ENCODE measurements at regions not wholly inside any gene's neighbourhood (a gene's known extent, or its start where the extent isn't known, plus 50 kb on each side); places are given as distances from the start of the nearest gene placed in this dataset.
"Not testable (repeated sequence)": the region's sequence is repeated elsewhere in the genome, so short reads cannot be mapped to it uniquely, and the experiment has no call there.

DNA sequence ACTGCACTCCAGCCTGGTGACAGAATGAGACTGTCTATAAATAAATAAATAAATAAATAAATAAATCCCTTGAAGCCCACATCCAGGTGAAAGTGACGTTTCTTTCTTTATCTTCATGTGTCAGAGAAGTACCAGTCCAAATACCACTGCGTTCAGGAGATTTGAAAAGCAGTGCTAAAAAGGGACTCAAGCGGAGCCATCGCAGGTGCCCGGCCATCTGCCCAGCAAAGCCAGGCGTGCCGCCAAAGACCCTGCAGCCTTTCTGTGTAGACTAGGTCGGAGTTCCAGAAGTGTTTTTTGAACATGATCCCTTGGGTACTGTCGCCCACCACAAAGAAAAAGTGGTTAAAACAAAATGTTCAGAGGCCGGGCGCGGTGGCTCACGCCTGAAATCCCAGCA lies 65.7 kb upstream of the CEP85L start:
- DNase-seq (ENCODE audit: extremely low spot score): no peak
- TF ChIP-seq, protein P1, sequence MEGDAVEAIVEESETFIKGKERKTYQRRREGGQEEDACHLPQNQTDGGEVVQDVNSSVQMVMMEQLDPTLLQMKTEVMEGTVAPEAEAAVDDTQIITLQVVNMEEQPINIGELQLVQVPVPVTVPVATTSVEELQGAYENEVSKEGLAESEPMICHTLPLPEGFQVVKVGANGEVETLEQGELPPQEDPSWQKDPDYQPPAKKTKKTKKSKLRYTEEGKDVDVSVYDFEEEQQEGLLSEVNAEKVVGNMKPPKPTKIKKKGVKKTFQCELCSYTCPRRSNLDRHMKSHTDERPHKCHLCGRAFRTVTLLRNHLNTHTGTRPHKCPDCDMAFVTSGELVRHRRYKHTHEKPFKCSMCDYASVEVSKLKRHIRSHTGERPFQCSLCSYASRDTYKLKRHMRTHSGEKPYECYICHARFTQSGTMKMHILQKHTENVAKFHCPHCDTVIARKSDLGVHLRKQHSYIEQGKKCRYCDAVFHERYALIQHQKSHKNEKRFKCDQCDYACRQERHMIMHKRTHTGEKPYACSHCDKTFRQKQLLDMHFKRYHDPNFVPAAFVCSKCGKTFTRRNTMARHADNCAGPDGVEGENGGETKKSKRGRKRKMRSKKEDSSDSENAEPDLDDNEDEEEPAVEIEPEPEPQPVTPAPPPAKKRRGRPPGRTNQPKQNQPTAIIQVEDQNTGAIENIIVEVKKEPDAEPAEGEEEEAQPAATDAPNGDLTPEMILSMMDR (IDR thresholded peaks at IDR 0.05; ENCODE audit: control extremely low read depth, extremely low read depth, low read depth, missing control alignments): no peak
- CTCF ChIA-PET: interaction anchor here (1.0 kb wide), 1 partner anchor 152 kb away, joined by 4 read pairs; no protein-coding TSS in a partner anchor
- POLR2A ChIA-PET: no interaction called here

DNA sequence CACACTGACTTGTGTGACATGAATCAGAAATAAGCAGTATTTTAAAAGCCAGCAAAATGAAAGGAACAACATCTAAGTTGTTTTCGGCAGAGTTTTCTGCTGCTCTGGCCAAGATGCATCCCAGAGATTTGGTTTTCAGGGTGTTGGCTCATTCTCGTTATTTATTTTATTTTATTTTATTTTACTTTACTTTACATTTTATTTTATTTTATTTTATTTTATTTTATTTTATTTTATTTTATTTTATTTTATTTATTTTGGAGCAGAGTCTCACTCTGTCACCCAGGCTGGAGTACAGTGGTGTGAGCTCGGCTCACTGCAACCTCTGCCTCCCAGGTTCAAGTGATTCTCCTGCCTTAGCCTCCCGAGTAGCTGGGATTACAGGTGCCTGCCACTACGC lies 64.5 kb upstream of the CEP85L start:
- POLR2A ChIA-PET; DNase-seq (ENCODE audit: extremely low spot score): not testable (repeated sequence)
- CTCF ChIA-PET: interaction anchor here (1.3 kb wide), 1 partner anchor 9 kb away, joined by 3 read pairs; no protein-coding TSS in a partner anchor

DNA sequence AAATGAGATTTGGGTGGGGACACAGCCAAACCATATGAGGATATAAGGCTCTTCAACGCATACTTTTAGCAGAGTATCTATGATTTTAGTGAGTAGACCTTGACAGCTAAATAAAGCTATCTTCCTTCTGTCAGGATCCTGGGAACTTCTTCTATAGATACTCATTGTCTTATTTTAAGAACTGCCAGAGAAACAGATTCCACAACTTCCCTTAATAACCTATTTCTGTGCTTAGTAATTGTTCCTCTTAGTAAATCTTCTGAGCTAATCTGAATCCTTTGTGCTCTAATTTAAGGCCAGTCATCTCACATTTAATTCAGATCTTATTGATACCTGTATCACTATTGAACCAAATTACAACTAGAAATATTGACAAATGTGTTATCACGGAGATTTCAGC lies 64.0 kb upstream of the CEP85L start:
- ChIA-PET CTCF (interaction anchor here (1.3 kb wide), 1 partner anchor 9 kb away, joined by 3 read pairs; no protein-coding TSS in a partner anchor), POLR2A (no interaction called here)
- DNase-seq (ENCODE audit: extremely low spot score): no peak
- TF ChIP-seq, protein P1 (IDR thresholded peaks at IDR 0.05; ENCODE audit: control extremely low read depth, extremely low read depth, low read depth, missing control alignments): no peak

- ChIA-PET POLR2A (no interaction called here), CTCF (interaction anchor here (1.3 kb wide), 1 partner anchor 8 kb away, joined by 3 read pairs; no protein-coding TSS in a partner anchor)
- DNase-seq (ENCODE audit: extremely low spot score): no peak
- TF ChIP-seq, protein P1 (IDR thresholded peaks at IDR 0.05; ENCODE audit: control extremely low read depth, extremely low read depth, low read depth, missing control alignments): no peak
Observed at GRCh38 chr6:118714756-118715155, 63.4 kb upstream of the CEP85L start.

DNA sequence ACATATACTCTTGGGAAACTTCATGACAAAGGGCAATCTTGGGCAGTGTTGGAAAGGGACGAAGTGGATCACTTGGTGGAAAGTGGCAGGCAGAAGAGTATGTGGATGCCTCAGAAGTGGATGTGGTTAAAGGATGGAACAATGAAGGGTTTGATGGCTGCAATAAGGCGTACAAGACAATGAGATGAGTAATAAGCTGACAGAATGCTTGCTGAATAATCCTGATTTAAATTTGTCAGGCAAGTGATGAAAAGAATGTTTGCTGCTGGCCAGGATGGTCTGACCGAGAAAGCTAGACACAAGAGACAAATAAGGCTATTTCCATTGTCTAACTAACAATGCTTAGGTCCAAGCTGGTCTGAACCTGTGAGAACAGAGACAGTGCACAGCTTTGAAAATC lies 61.6 kb upstream of the CEP85L start:
- TF ChIP-seq, protein P1 (IDR thresholded peaks at IDR 0.05; ENCODE audit: control extremely low read depth, extremely low read depth, low read depth, missing control alignments): no peak
- ChIA-PET POLR2A (no interaction called here), CTCF (interaction anchor here (0.7 to 1.7 kb wide), 4 partner anchors 15 to 72 kb away, joined by 3 to 7 read pairs (median 4); no protein-coding TSS in a partner anchor)
- DNase-seq (ENCODE audit: extremely low spot score): no peak

DNA sequence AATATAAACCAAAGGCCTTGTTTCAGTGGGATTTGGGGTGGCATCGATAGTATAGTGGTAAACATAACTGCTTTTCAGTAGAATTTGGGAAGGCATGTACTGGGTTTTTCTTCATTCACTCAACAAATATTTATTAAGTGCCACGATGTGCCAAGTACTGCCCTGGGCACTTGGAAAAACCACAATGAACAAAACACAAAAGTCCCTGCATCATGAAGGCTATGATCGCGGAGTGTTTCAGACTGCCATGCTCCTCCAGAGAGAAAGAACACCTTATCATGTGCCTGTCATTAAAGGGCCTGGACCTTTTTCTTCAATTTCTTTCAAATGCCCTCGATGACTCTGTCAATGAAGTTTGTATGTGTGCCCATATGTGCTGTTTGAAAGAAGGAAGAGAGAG lies 59.2 kb upstream of the CEP85L start:
- DNase-seq (ENCODE audit: extremely low spot score): no peak
- ChIA-PET POLR2A (no interaction called here), CTCF (interaction anchor here (1.7 to 1.9 kb wide), 2 partner anchors 12 to 69 kb away, joined by 6 read pairs; no protein-coding TSS in a partner anchor)
- TF ChIP-seq, protein P1 (IDR thresholded peaks at IDR 0.05; ENCODE audit: control extremely low read depth, extremely low read depth, low read depth, missing control alignments): no peak

DNA sequence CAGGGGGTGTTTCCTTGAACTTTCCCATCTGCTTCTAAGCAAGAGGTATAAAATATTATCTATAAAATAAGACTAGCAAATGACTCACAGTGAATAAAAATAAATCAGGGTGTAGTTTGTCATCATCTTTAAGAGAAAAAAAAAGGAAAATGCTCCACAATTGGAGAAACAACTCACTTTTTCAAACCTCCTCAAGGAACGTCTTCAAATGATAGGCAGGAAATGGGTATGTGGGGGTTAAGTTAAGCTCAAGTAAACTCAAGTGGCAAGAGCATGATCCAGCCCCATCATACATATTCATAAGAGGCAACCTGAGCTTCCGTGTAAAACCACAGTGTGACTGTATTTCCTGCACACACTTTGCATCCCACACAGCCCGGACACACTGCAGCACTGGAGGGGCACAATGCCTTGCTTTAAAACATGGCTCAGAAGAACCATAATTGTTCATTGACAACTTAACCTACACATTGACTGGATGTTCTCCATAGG lies 58.5 kb upstream of the CEP85L start:
- TF ChIP-seq, protein P1 (IDR thresholded peaks at IDR 0.05; ENCODE audit: control extremely low read depth, extremely low read depth, low read depth, missing control alignments): no peak
- ChIA-PET CTCF (interaction anchor here (1.0 to 2.2 kb wide), 8 partner anchors 10 to 75 kb away, joined by 3 to 8 read pairs (median 4); no protein-coding TSS in a partner anchor), POLR2A (no interaction called here)
- peak; percentile 64 for DNase-seq (ENCODE audit: extremely low spot score)
